ENCODE measurements at regions not wholly inside any gene's neighbourhood (a gene's known extent, or its start where the extent isn't known, plus 50 kb on each side); places are given as distances from the start of the nearest gene placed in this dataset.

DNA sequence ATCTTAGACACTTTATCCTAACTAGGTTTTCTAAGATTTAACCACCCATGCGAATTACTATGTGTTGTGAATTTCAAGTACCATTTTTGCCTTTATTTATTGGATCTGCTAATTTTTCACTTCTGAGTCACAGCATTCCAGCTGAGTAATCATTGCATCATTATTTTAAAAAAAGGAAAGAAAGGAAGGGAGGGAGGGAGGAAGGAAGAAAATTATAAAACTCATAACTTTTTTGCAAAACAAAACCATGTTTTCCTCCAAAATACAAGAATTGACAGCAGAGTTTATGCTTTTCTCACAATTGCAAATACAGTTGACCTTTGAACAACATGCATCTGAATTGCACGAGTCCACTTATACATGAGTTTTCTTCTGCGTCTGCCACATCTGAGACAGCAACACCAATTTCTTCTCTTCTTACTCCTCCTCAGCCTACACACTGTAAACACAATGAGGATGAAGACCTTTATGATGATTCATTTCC lies 651.4 kb upstream of the NECTIN3 start:
- TF ChIP-seq, protein P1, sequence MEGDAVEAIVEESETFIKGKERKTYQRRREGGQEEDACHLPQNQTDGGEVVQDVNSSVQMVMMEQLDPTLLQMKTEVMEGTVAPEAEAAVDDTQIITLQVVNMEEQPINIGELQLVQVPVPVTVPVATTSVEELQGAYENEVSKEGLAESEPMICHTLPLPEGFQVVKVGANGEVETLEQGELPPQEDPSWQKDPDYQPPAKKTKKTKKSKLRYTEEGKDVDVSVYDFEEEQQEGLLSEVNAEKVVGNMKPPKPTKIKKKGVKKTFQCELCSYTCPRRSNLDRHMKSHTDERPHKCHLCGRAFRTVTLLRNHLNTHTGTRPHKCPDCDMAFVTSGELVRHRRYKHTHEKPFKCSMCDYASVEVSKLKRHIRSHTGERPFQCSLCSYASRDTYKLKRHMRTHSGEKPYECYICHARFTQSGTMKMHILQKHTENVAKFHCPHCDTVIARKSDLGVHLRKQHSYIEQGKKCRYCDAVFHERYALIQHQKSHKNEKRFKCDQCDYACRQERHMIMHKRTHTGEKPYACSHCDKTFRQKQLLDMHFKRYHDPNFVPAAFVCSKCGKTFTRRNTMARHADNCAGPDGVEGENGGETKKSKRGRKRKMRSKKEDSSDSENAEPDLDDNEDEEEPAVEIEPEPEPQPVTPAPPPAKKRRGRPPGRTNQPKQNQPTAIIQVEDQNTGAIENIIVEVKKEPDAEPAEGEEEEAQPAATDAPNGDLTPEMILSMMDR (IDR thresholded peaks at IDR 0.05) = no peak
- no peak for TF ChIP-seq POLR2A (IDR thresholded peaks at IDR 0.05)
